HEK293T (cell line): ENCODE measurements at regions not wholly inside any gene's neighbourhood (a gene's known extent, or its start where the extent isn't known, plus 50 kb on each side); places are given as distances from the start of the nearest gene placed in this dataset.

Experiments used
- FOXA1 ChIP-seq: fragments of 450-650 bp; IDR thresholded peaks from 2 replicates; pipeline ENCODE4 v1.6.1; 2016; ENCODE audit warnings: mild to moderate bottlenecking
- FOXM1 ChIP-seq: fragments of 450-650 bp; IDR thresholded peaks from 2 replicates; pipeline ENCODE4 v1.6.1; 2017; ENCODE audit warnings: mild to moderate bottlenecking, borderline replicate concordance
- HDGF ChIP-seq: fragments of 450-650 bp; IDR thresholded peaks from 2 replicates; pipeline ENCODE4 v1.6.1; 2017; ENCODE audit warnings: antibody characterized with exemption, borderline replicate concordance
- SP1 ChIP-seq: fragments of 450-650 bp; IDR thresholded peaks from 2 replicates; pipeline ENCODE4 v1.6.1; 2017

GRCh38 chr18:27261769-27262549 lies 76.9 kb upstream of the CHST9 start:
- TF ChIP-seq FOXA1 (no peak), HDGF (no peak), FOXM1 (no peak), SP1 (no peak)
